ENCODE measurements at regions not wholly inside any gene's neighbourhood (a gene's known extent, or its start where the extent isn't known, plus 50 kb on each side); places are given as distances from the start of the nearest gene placed in this dataset.

DNA sequence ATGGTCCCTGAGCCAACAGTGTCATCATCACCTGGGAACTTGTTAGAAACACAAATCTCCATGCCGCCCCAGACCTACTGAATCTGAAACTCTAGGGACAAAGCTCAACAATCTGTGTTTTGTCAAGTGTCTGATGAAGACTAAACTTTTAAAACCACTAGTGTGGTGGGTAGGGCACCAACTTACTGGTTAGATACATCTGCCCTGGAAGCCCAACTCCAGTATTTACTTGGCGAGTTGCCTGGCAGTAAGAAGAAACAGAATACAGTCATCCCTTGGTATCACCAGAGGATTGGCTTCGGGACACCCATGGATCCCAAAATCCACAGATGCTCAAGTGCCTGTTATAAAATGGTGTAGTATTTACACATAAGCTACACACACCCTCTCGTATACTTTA is 367.9 kb upstream of the DUSP10 start:
- DNase-seq (ENCODE audit: low read depth in 3 of 3, low spot score in 1 of 3), result no peak

DNA sequence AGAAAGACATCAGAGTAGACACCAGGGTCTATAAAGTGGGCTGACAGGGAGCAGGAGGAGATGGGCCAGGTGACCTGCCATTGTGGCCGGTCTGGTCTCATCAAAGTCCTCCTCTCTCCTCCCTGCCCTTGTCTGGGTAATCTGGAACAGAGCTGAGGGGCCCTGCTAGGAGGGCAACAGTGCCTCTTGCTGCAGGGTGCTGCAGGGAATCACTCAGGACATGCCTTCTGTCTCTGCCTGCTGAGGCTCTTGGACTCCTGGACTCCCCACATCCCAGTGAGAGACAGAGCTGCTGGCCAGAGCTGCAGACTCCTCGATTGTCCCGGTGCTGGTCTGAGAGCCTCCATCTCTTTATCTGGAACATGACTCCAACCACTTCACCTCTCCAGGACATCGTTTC is 366.1 kb upstream of the DUSP10 start:
- DNase-seq (ENCODE audit: low read depth in 3 of 3, low spot score in 1 of 3), result no peak

DNA sequence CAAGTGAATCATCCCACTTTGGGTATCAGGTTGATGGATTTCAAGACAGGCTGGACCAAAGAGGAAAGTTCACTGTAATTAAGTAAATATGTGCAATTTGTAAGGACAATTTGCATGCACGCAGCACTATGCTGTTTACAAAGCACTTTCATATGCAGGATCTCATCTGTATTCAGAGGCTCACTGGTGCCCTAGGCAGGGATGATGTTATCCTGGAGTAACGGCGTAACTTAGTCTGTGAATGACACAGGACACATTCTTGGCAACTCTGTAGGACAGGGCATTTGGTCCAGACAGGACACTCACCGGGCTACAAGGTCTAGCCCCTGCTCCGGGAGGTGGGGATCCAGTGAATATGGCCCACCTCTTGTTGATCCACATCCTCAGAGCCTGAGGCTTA is 365.4 kb upstream of the DUSP10 start:
- DNase-seq (ENCODE audit: low read depth in 3 of 3, low spot score in 1 of 3), result no peak

DNA sequence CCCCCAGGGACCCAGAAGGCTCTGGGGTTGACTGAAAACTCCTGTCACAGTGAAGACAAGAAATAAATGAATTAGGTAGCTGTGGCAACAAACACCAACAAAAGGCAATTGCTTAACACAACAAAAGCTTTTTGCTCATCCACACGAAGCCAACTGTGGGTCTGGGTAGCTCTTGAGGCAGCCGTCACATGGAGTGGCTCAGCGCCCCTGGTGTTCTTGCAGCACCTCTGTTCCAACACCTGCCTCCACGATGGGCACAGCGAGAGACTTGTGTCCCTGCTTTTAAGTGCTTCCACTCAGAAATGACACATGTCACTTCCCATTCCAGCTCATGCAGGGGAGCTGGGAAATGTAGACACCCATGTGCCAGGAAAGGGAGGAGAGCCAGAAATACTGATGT is 364.5 kb upstream of the DUSP10 start:
- DNase-seq (ENCODE audit: low read depth in 3 of 3, low spot score in 1 of 3), result no peak

DNA sequence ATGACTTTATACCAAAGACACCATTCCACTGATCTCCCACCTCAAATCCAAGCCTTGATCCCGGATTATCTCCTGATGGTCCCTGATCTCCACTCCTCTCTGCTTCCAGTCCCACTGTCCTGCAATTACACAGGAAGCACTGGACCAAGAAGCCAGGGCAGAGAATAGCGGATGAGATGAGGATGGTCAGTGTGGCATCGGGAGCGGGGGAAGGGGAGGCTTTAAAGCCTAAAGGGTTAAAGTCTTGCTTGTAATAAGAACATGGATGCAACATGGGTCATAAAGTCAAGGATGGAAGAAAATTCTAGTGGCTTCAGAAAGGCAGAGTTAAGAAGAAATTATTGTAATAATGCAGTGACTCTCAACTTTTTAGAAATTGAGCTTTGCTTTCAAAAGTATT is 364.0 kb upstream of the DUSP10 start:
- DNase-seq (ENCODE audit: low read depth in 3 of 3, low spot score in 1 of 3), result no peak

DNA sequence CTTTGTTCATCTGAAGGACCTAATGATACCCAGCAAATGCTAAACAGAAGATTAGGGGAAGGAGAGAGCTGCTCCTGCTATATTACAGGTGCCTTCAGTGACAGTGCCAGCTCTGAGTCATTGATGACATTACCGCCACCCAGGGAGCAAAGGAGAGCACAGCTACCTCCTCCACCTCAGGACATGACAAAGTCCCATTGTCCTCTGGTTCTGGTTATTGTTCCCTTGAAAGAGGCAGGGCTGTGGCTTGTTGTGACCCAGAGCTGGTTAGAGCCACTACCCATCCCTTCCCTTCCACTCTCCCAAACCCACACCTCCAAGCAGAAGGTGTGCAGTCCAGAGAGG is 363.5 kb upstream of the DUSP10 start:
- DNase-seq (ENCODE audit: low read depth in 3 of 3, low spot score in 1 of 3), result no peak

DNA sequence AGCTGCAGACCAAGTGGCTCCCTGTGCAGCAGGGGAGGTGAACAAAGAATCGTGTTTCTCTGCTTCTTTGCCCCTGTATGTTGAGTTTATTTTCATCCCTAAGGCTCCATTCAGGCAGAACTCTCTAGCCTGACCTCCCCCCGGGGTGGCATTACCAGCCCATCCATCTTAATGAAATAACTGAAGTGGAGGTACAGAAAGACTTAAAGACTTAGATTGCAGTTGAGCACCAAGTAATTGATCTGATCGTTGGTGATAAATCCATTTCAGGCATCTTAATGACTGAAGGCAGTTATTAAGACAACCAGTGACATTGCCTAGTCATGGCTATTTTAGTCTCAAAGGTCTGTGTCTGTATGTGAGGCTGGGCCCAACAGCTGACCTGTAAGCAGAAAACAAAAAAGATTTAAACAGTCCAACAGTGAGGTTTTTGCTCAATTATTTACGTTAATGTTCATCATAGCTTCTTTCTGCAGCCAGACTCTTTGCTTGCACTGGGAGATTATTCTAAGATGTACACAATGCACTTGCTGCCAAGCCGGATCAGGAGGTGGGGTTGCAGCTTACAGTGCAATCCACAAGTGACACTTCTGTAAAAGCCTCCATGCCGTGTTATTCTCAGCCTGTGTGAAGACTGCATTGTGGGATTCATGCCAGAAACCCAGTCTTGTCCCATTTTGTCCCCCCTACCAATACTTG is 363.0 kb upstream of the DUSP10 start:
- DNase-seq (ENCODE audit: low read depth in 3 of 3, low spot score in 1 of 3), result no peak

DNA sequence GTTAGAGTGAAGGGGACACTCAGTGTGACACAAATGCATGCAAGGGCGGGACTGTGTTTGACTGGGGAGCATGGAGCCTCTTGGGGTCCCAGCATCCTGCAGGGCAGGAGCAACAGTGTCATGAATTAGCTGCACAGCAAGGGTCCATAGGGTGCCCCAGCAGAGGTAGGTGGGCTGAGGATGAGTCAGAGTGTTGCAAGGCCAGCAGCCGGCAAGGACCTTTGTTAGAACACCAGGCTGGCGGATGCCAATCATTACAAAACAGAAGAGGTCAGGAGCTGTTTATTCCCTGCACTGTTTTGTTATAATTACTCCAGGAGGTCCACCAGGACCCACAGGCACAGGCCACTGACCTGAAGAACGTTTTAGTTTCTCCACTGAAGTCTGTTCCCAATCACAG is 362.2 kb upstream of the DUSP10 start:
- DNase-seq (ENCODE audit: low read depth in 3 of 3, low spot score in 1 of 3), result no peak

DNA sequence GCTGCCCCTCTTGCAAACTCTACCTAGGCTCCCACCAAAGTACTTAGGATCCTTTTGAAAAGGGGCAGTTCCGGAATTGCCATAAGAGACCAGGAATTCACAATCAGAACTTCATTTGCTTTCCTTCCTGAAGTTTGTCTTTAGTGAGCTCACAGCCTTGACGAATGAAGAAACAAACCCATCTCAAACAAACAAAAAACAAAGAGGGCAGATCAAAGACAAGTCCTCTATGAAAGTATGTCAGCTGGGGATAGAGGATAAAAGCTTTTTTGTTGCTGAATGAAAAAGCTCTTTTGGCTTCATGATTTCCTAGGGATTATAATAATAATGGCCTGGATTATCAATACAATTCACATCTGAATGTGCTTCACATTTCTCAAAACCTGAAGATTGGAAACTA is 357.9 kb upstream of the DUSP10 start:
- no peak for DNase-seq (ENCODE audit: low read depth in 3 of 3, low spot score in 1 of 3)

DNA sequence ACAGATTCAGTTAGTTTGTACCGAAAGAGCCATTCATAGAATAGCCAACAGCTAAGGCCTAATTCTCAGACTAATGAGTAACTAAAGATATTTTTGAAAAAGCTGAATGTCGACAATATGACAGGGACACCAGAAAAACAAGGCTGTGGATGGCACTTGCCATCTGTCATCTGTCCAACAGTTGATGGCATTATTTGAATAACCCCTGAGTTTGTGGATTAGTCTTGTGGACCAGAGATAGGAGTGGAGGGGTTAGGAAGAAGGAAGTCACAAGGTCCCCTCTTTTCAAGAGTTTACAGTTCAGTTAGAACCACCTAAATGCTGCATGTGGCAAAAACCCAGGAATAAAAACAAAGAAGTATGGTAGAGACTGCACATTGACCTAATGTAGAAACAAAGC is 356.5 kb upstream of the DUSP10 start:
- DNase-seq (ENCODE audit: low read depth in 3 of 3, low spot score in 1 of 3), result no peak

DNA sequence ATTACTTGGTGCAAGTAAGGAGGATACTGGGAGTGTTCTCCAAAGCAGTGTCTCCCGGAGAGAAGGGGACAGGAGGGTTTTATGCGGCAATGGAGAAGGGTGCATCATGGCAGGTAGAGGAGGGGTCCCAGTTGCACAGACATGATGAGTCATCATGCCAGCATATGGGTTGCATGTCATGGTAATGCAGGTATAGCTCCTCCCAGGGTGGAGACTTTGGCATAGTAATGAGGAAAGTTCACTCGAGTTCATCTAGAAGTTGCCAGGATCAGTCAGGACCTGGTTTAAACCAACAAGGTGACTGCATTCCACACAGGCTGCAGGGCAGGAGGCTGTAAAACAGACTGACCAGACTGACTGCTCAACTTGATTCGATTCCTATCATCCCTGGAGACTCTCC is 355.7 kb upstream of the DUSP10 start:
- DNase-seq (ENCODE audit: low read depth in 3 of 3, low spot score in 1 of 3), result no peak

DNA sequence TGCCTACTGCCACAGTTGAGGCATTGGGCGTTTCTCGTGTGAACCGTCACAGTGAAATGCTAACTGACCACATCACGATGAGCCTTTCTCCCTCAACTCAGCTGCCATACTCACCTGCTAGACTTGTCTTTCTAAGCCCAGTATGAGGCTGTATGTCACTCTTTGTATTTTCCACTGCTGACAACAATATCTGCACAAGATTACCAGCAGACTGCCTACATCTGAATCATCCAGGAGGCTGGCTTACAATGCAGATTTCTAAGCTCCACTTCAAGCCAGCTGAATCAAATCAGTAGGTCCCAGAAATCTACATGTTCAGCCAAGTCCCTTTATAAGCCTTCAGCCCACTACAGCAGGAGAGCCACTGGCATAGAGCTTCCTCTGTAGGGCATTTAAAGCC is 355.0 kb upstream of the DUSP10 start:
- no peak for DNase-seq (ENCODE audit: low read depth in 3 of 3, low spot score in 1 of 3)

DNA sequence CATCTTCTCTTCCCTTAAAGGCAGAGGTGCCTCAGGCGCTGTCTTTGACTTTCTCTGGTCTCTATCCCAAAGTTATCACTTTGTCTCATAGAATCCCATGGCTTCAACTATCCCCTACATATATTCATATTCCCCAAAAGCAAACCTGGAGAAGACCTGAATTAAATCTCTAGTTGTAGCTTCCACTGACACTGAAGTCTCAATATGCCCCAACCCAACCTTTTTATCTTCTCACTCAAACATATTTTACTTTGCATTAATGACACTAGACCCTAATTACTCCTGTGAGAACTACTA is 354.5 kb upstream of the DUSP10 start:
- no peak for DNase-seq (ENCODE audit: low read depth in 3 of 3, low spot score in 1 of 3)

DNA sequence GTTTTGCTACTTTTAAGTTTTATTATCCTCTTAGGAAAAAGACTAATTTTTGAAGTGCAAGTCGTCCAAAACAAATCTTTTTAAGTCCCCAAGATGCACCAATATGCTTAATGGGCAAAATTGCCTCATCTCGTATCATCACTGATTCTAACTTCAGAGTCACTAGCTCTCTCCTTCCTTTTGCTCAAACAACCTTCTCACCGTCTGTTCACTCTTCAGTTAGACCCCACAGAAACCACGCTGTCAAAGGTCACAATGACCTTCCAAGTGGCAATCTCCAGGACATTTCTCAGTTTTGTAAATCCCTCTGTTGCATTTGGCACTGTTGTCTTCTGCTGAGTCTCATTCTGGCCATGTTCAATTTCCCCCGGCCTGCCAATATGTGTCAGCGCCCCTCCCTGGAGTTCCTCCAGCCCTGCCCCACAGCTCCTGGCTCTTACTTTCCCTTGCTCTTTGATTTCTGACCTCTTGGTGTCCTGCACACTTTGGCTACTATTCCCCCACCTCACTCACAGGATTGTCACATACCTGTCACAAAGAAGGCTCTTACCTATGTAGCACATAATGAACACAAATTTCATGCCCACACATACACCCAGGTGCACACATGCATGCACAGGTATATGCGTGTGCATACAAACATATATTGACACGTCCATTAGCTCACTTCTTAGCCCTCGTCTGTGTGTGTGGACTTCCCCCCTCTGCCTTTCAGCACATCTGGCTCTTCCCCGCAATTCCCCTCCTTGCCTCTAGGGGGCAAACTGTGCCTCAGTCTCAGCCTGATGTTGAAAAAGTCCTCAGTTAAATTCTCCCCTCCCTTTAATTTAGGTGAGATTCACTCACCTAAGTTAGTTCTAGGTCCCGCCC is 354.0 kb upstream of the DUSP10 start:
- peak; percentile 3 to 35 (median 9) for DNase-seq (ENCODE audit: low read depth in 3 of 3, low spot score in 1 of 3)

DNA sequence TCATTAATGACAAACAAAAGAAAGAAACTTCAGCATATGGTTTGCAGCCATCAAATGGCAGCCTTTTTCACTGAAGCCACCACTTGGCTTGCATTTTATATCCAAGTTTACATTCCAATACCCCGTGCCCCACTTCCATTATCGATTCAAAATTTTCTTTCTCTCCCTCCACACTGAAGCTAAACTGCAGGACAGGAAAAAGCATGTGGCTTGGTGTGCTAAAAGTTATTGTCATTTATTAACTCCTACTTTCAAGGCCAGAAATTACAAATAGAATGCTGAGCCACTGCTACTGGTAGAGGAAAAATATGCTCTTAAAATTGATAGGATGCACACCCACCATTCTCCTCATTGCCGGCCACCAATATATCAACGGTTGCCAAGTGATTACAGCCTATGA is 351.6 kb upstream of the DUSP10 start:
- DNase-seq (ENCODE audit: low read depth in 3 of 3, low spot score in 1 of 3), result no peak

DNA sequence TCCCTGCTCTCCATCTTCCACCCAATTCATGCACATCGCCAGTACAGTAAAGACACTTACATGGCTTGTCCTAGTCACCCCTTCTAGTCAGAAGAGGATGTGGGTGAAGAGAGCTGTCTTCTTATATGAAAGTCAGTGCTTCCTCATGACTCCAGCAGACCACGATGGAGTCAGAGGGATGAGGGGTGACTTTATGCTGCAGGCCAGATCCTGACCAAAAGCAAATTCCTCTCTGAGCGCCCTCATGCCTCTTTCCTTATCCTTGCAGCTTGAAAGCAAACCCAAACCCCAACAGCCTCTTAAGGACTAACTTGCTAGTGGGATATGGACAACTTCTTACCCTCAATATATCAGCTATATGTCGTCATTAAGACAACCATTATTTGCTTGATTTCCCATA is 348.2 kb upstream of the DUSP10 start:
- DNase-seq (ENCODE audit: low read depth in 3 of 3, low spot score in 1 of 3), result no peak

DNA sequence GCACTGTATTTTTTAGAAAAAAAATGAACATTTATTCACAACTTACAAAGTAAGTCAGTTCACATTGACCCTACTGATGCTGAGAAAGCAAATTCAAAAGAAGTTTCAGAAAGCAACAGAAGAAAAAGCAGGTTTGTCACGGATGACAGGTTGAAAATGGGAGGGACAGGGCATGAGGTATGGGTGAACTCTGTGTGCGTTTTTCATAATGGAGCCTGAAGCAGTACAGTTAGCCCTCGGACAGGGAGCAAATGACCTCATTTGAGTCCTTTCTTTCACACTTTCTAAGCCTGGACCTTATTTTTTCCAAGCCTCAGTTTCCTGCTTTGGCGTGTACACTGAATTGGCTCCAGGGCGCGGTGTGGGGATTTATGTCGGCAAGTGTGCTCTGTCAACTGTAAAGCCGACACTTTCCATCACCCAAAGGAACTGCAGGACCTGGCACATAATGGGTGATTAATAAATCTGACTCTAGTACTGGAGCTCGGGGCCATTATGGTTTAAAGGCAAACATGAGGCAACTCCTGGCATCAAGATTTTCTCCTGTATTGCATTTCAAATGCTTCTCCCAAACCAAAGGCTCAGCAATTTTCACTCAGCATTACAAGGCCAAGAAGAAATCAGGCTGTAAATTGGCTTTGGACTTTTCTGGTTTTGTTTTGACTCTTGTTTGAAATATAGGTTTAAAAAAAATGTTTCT is 345.5 kb upstream of the DUSP10 start:
- DNase-seq (ENCODE audit: low read depth in 3 of 3, low spot score in 1 of 3), result no peak

DNA sequence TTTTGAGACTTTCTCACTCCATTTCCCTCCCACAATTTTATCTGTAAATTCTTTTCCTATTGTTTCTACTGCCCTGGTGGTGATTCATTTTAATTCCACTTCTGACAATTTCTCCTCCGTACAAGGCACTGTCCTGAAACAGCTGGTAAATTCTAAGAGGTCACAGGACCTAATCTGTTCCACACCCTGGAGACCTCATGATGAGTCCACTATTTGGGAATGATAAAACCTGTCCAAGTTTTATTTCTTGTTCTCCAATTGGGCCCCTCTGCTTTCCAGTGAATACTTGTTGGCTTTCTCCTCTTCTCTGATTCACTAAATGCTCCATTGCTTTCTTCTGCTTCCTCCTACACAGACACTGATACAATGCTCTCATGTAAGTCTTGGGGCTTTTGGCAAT is 343.1 kb upstream of the DUSP10 start:
- DNase-seq (ENCODE audit: low read depth in 3 of 3, low spot score in 1 of 3), result no peak

DNA sequence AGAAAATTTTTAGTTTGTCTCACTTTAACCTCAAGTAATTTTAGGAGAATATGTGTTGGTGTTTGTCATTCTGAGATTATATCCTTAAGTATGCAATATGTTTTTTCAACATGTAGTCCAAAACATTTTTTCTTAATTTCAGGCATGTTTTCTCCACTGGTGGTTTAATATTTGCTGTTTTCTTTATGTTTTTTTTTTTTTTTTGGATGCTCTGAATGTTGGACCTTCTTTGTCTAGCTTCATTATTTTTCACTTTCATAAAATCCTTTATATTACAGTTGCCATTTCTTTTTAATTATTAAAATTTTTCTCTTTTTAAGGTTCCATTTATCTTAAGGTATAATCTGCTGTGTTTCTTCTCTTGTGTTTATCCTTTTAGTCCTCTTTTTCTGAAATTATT is 342.2 kb upstream of the DUSP10 start:
- no peak for DNase-seq (ENCODE audit: low read depth in 3 of 3, low spot score in 1 of 3)

DNA sequence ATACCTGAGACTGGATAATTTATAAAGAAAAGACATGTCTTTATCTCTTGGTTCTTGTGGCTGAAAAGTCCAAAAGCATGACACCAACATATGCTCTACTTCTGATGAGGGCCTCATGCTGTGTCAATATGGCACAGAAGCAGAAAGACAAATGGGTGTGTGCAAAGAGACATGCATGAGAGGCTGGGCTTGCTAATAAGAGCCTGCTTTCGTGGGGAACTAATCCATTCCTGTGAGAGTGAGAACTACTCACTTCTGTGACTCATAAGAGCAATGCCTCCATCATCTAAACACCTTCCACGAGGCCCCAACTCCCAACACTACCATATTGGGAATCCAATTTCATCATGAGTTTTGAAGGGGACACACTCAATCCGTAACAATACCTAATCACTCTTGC is 340.0 kb upstream of the DUSP10 start:
- no peak for DNase-seq (ENCODE audit: low read depth in 3 of 3, low spot score in 1 of 3)

DNA sequence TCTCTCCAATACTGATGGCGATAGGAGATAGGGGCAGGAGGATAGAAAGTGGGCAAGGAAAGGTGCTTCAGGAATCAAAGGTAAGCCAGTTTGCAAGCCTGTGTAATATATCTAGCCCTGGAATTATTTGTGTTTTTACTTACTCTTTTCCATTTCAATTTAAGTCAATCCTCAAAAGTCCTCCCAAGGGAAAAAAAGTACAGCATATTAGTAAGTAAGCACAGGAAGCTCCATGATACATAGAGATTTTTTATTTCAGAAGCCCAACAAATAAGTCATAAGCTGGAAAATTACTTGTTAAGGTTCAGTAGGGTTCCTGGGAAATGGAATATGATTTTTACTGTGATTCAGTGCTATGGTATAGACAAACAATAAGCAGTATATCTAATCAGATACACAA is 337.7 kb upstream of the DUSP10 start:
- no peak for DNase-seq (ENCODE audit: low read depth in 3 of 3, low spot score in 1 of 3)

DNA sequence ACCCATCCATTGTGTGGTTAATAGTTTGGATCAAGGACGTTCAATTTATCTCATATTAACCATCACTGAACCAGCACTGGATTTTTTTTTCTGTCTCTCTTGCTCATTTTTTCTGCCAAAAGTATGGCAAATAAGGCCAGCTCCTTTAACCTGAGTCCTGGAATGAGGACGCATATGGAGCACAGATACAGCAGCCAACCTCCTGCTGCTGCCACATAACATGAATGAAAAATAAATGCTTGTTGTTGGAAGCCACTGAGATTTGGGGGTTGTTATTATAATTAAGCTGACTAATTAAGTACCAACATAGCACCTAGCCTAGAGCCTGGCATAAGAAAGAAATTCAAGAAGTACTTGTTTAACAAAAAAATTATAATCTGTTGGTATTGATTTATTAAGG is 335.3 kb upstream of the DUSP10 start:
- DNase-seq (ENCODE audit: low read depth in 3 of 3, low spot score in 1 of 3), result no peak

DNA sequence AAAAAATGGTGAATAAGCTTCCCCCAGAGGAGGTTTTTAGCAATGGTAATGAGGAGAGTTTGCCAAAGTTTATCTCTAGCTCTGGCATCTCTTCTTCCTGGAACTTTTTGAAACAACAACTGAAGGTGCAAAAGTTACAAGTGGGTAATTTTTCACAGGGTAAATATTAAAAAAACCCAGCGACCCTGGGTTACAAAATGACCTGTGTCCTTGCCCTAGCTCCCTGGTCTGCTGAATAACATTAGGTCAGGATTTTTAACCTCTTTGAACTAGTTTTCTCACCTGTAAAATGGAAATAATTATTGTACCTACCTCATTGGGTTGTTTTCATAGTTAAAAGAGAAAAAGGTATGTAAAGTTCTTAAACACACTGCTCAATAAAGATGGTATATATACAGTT is 332.4 kb upstream of the DUSP10 start:
- DNase-seq (ENCODE audit: low read depth in 3 of 3, low spot score in 1 of 3), result no peak

All from stimulated activated CD4-positive, alpha-beta T cell treated with anti-CD3 and anti-CD28 coated beads, TNF-alpha, amount 100 ng/mL, for 1 hour (primary cell).